CD14-positive monocyte (primary cell): ENCODE measurements at regions not wholly inside any gene's neighbourhood (a gene's known extent, or its start where the extent isn't known, plus 50 kb on each side); places are given as distances from the start of the nearest gene placed in this dataset.

Source experiments
- DNase-seq, 3 donors: peaks; one replicate each; pipeline ENCODE4 v3.0.0-alpha.2; 2011 to 2022
- H2AFZ ChIP-seq: 2 replicates; pipeline ENCODE4 v1.6.0; 2012; ENCODE audit warnings: mild to moderate bottlenecking, low read depth, low read length, inconsistent platforms; ENCODE audit not compliant: insufficient read depth, poor library complexity, severe bottlenecking
- H3K27ac ChIP-seq, 2 donors: 1 replicate in 1 of 2; 2 replicates in 1 of 2; pipeline ENCODE4 v1.5.1; 2012 to 2013; ENCODE audit warnings: low read length in 2 of 2, control low read depth in 1 of 2, inconsistent platforms in 1 of 2, low read depth in 1 of 2, mild to moderate bottlenecking in 1 of 2
- H3K27me3 ChIP-seq, 2 donors: one replicate each; pipeline versions ENCODE4 v1.6.0 to v1.6.1; 2011 to 2013; ENCODE audit warnings: low read length in 2 of 2; ENCODE audit not compliant: control insufficient read depth in 2 of 2, insufficient read depth in 2 of 2
- H3K36me3 ChIP-seq, 2 donors: replicated peaks in 1 of 2; 1 replicate in 1 of 2; 2 replicates in 1 of 2; pipeline versions ENCODE4 v1.5.1 to v1.6.1; 2012 to 2013; ENCODE audit warnings: low read length in 2 of 2, control low read depth in 1 of 2, inconsistent platforms in 1 of 2, mild to moderate bottlenecking in 1 of 2; ENCODE audit not compliant: insufficient read depth in 2 of 2, control insufficient read depth in 1 of 2
- H3K4me1 ChIP-seq, 2 donors: 1 replicate in 1 of 2; 2 replicates in 1 of 2; pipeline versions ENCODE4 v1.5.1 to v1.6.1; 2012 to 2013; ENCODE audit warnings: low read length in 2 of 2, control low read depth in 1 of 2, inconsistent platforms in 1 of 2, mild to moderate bottlenecking in 1 of 2, moderate library complexity in 1 of 2; ENCODE audit not compliant: insufficient read depth in 2 of 2, control insufficient read depth in 1 of 2
- H3K4me2 ChIP-seq: replicated peaks from 2 replicates; pipeline ENCODE3; 2012; ENCODE audit warnings: low read length, moderate library complexity, mild to moderate bottlenecking; ENCODE audit not compliant: poor library complexity, severe bottlenecking; ENCODE audit errors: extremely low read depth
- H3K4me3 ChIP-seq, 3 experiments: fragments of 200-600 bp in 1 of 3; sonication (generic) in 1 of 3; replicated peaks in 1 of 3; 1 replicate in 2 of 3; 2 replicates in 1 of 3; pipeline ENCODE4 v1.5.1; 2011 to 2013; ENCODE audit warnings: low read length in 3 of 3, mild to moderate bottlenecking in 3 of 3, control low read depth in 2 of 3, low read depth in 2 of 3, inconsistent platforms in 1 of 3, moderate library complexity in 1 of 3
- H3K79me2 ChIP-seq: 2 replicates; pipeline ENCODE4 v1.6.0; 2012; ENCODE audit warnings: mild to moderate bottlenecking, control low read depth, inconsistent platforms, low read length, moderate library complexity; ENCODE audit not compliant: insufficient read depth
- H3K9ac ChIP-seq: 2 replicates; pipeline ENCODE4 v1.6.0; 2017; ENCODE audit warnings: low read length, mild to moderate bottlenecking; ENCODE audit not compliant: insufficient read depth, poor library complexity, severe bottlenecking
- H3K9me3 ChIP-seq, 2 donors: replicated peaks in 1 of 2; 1 replicate in 1 of 2; 2 replicates in 1 of 2; pipeline versions ENCODE4 v1.5.1 to v1.6.1; 2012 to 2013; ENCODE audit warnings: low read length in 2 of 2, control low read depth in 1 of 2; ENCODE audit not compliant: control insufficient read depth in 1 of 2, insufficient read depth in 1 of 2
- H4K20me1 ChIP-seq: 2 replicates; pipeline ENCODE4 v1.6.0; 2012; ENCODE audit warnings: mild to moderate bottlenecking, low read length, control low read depth, moderate library complexity; ENCODE audit not compliant: insufficient read depth
- H3K27ac Mint-ChIP-seq, 7 donors: one replicate each; pipeline ENCODE4 v1.8.0; 2020; ENCODE audit warnings: mild to moderate bottlenecking in 7 of 7, mixed read lengths in 7 of 7, moderate library complexity in 6 of 7, inconsistent platforms in 2 of 7
- H3K27me3 Mint-ChIP-seq, 3 donors: one replicate each; pipeline ENCODE4 v1.8.0; 2021 to 2022; ENCODE audit warnings: low read depth in 3 of 3, mild to moderate bottlenecking in 3 of 3, mixed read lengths in 3 of 3, moderate library complexity in 3 of 3, inconsistent platforms in 1 of 3
- H3K36me3 Mint-ChIP-seq, 2 donors: one replicate each; pipeline ENCODE4 v1.8.0; 2020; ENCODE audit warnings: mixed read lengths in 2 of 2, inconsistent platforms in 1 of 2, mild to moderate bottlenecking in 1 of 2
- H3K4me1 Mint-ChIP-seq: one replicate; pipeline ENCODE4 v1.8.0; 2020; ENCODE audit warnings: mild to moderate bottlenecking, mixed read lengths
- H3K4me3 Mint-ChIP-seq, 2 donors: one replicate each; pipeline ENCODE4 v1.8.0; 2020; ENCODE audit warnings: mild to moderate bottlenecking in 2 of 2, mixed read lengths in 2 of 2, moderate library complexity in 1 of 2
- H3K9me3 Mint-ChIP-seq, 7 donors: one replicate each; pipeline ENCODE4 v1.8.0; 2020 to 2022; ENCODE audit warnings: mixed read lengths in 7 of 7, mild to moderate bottlenecking in 6 of 7, moderate library complexity in 6 of 7, inconsistent platforms in 2 of 7
- CTCF ChIP-seq: fragments of 200-600 bp; IDR thresholded peaks from one replicate; pipeline ENCODE4 v1.8.0; 2022; ENCODE audit warnings: antibody characterized with exemption, mild to moderate bottlenecking
- WGBS: methylation state at CpG from one replicate; pipeline ENCODE4 v1.1.5; 2013; ENCODE audit warnings: missing lambda C conversion rate; ENCODE audit not compliant: insufficient coverage; 5-methylcytosine and 5-hydroxymethylcytosine counted together
- intact Hi-C, 2 donors: fragments of 100-400 bp; cut with micrococcal nuclease; formaldehyde crosslinking; loops; one replicate each; pipeline versions ENCODE4 v1.15.0 to v1.15.1; 2023

GRCh38 chr4:45751877-45752530 lies 371.9 kb downstream of the GABRG1 start:
- H3K79me2 ChIP-seq: no peaks in the 10 kb centered on the region
- no peaks in the 10 kb centered on the region for H3K27me3 ChIP-seq
- H3K27ac ChIP-seq: no peak overlapping the region
- Mint-ChIP-seq H3K27ac (no peak overlapping the region), H3K4me3 (no peak overlapping the region), H3K9me3 (peaks cover 0 to 3% (median 1%) of the 10 kb centered on the region in 7 donors), H3K4me1 (no peaks in the 10 kb centered on the region), H3K36me3 (no peaks in the 10 kb centered on the region), H3K27me3 (no peaks in the 10 kb centered on the region)
- no peak overlapping the region for H2AFZ ChIP-seq
- H4K20me1 ChIP-seq: no peaks in the 10 kb centered on the region
- WGBS: no CpG with 5 or more reads among the region's 4 CpGs
- no peak overlapping the region for H3K9ac ChIP-seq
- TF ChIP-seq CTCF: no peak
- DNase-seq: no peak
- H3K9me3 ChIP-seq: peaks cover 0 to 4% of the 10 kb centered on the region in 2 donors
- no peaks in the 10 kb centered on the region for H3K36me3 ChIP-seq
- H3K4me1 ChIP-seq: no peaks in the 10 kb centered on the region
- no peak overlapping the region for H3K4me2 ChIP-seq
- intact Hi-C loops: no loop called here
- H3K4me3 ChIP-seq: no peak overlapping the region

- peaks cover 0 to 2% (median 0%) of the 10 kb centered on the region in 7 donors for H3K9me3 Mint-ChIP-seq
Observed at GRCh38 chr4:45750721-45751120, 373.1 kb downstream of the GABRG1 start.

More at GRCh38 chr4:45750721-45751120, 373.1 kb downstream of the GABRG1 start:
- H3K4me3 Mint-ChIP-seq: no peak overlapping the region
- H3K4me3 ChIP-seq: no peak overlapping the region
- no peaks in the 10 kb centered on the region for H4K20me1 ChIP-seq
- intact Hi-C loops: no loop called here
- H3K9ac ChIP-seq: no peak overlapping the region
- no peak for DNase-seq
- H3K27me3 ChIP-seq: no peaks in the 10 kb centered on the region
- H3K4me2 ChIP-seq: no peak overlapping the region
- H3K36me3 ChIP-seq: no peaks in the 10 kb centered on the region
- no peaks in the 10 kb centered on the region for H3K9me3 ChIP-seq
- H3K27me3 Mint-ChIP-seq: no peaks in the 10 kb centered on the region
- H2AFZ ChIP-seq: no peak overlapping the region
- H3K27ac ChIP-seq: no peak overlapping the region
- no peaks in the 10 kb centered on the region for H3K4me1 Mint-ChIP-seq
- TF ChIP-seq CTCF: no peak
- no CpG with 5 or more reads among the region's 2 CpGs for WGBS
- H3K36me3 Mint-ChIP-seq: no peaks in the 10 kb centered on the region
- no peaks in the 10 kb centered on the region for H3K79me2 ChIP-seq
- no peak overlapping the region for H3K27ac Mint-ChIP-seq
- H3K4me1 ChIP-seq: no peaks in the 10 kb centered on the region
